H1 (cell line): ENCODE measurements at regions not wholly inside any gene's neighbourhood (a gene's known extent, or its start where the extent isn't known, plus 50 kb on each side); places are given as distances from the start of the nearest gene placed in this dataset.
"Not testable (repeated sequence)": the region's sequence is repeated elsewhere in the genome, so short reads cannot be mapped to it uniquely, and the experiment has no call there.

Experiments used
- CTCF ChIA-PET: fragments of 300-600 bp; sonication (Branson Sonifier 250); formaldehyde crosslinking; loops from one replicate; lab custom pipeline; 2021; ENCODE audit not compliant: partially characterized antibody; lab: Charles Lee
- POLR2A ChIA-PET: fragments of 300-600 bp; sonication (Branson Sonifier 250); formaldehyde crosslinking; loops from one replicate; lab custom pipeline; 2021; ENCODE audit warnings: inconsistent platforms; ENCODE audit not compliant: partially characterized antibody; lab: Charles Lee
- DNase-seq, 2 experiments: peaks; one replicate each; pipeline versions ENCODE4 v3.0.0 to v3.0.0-alpha.2; 2010 to 2022; ENCODE audit warnings: low spot score in 2 of 2, low read depth in 1 of 2, mixed read lengths in 1 of 2
- FAIRE-seq: peaks from 2 replicates; lab custom pipeline; 2011; peaks lifted over from hg19 to GRCh38; lab: Jason Lieb, UNC
- H2AFZ ChIP-seq: 2 replicates; pipeline ENCODE4 v1.8.1; 2012; ENCODE audit warnings: low read length, inconsistent platforms
- H2AK5ac ChIP-seq: 2 replicates; pipeline ENCODE4 v1.6.1; 2013; ENCODE audit warnings: low read depth, low read length
- H2BK120ac ChIP-seq: replicated peaks from 2 replicates; pipeline ENCODE3; 2013; ENCODE audit warnings: low read depth, low read length, inconsistent platforms
- H2BK12ac ChIP-seq: 2 replicates; pipeline ENCODE4 v1.6.1; 2013; ENCODE audit warnings: low read depth, low read length
- H2BK15ac ChIP-seq: 2 replicates; pipeline ENCODE4 v1.6.1; 2013; ENCODE audit warnings: low read length
- H2BK20ac ChIP-seq: 2 replicates; pipeline ENCODE4 v1.6.1; 2013; ENCODE audit warnings: low read length
- H2BK5ac ChIP-seq: 2 replicates; pipeline ENCODE4 v1.6.1; 2013; ENCODE audit warnings: low read depth, low read length
- H3K14ac ChIP-seq: 2 replicates; pipeline ENCODE4 v1.6.1; 2013; ENCODE audit warnings: inconsistent platforms; ENCODE audit not compliant: insufficient read length
- H3K18ac ChIP-seq: 2 replicates; pipeline ENCODE4 v1.6.1; 2013; ENCODE audit warnings: low read length; ENCODE audit errors: extremely low read depth
- H3K23ac ChIP-seq: 2 replicates; pipeline ENCODE4 v1.6.1; 2013; ENCODE audit warnings: inconsistent platforms; ENCODE audit not compliant: insufficient read length
- H3K23me2 ChIP-seq: 2 replicates; pipeline ENCODE4 v1.6.1; 2013; ENCODE audit warnings: low read depth, low read length
- H3K27ac ChIP-seq: 2 replicates; pipeline ENCODE4 v1.6.1; 2011; ENCODE audit warnings: low read depth, low read length, inconsistent platforms
- H3K27me3 ChIP-seq, 4 experiments: replicated peaks in 1 of 4; 1 replicate in 1 of 4; 2 replicates in 3 of 4; pipeline versions ENCODE4 v1.6.1 to v1.8.1; 2011 to 2013; ENCODE audit warnings: low read length in 3 of 4, mild to moderate bottlenecking in 3 of 4, inconsistent platforms in 2 of 4, mixed read lengths in 2 of 4, moderate library complexity in 1 of 4; ENCODE audit not compliant: control insufficient read depth in 3 of 4, insufficient read depth in 3 of 4; ENCODE audit errors: extremely low read depth in 1 of 4
- H3K36me3 ChIP-seq, 4 experiments: 2 replicates each; pipeline versions ENCODE4 v1.6.1 to v1.8.1; 2011 to 2013; ENCODE audit warnings: mild to moderate bottlenecking in 4 of 4, low read length in 3 of 4, moderate library complexity in 2 of 4, control low read depth in 1 of 4, inconsistent platforms in 1 of 4; ENCODE audit not compliant: insufficient read depth in 4 of 4, control insufficient read depth in 2 of 4
- H3K4ac ChIP-seq: replicated peaks from 2 replicates; pipeline ENCODE3; 2013; ENCODE audit warnings: low read length, low read depth, mixed read lengths, inconsistent platforms; ENCODE audit not compliant: insufficient read length
- H3K4me1 ChIP-seq, 4 experiments: replicated peaks in 1 of 4; 1 replicate in 1 of 4; 2 replicates in 3 of 4; pipeline versions ENCODE4 v1.6.1 to v1.8.1; 2011 to 2013; ENCODE audit warnings: low read length in 3 of 4, inconsistent platforms in 2 of 4, mixed read lengths in 1 of 4; ENCODE audit not compliant: insufficient read depth in 4 of 4, control insufficient read depth in 3 of 4
- H3K4me2 ChIP-seq, 2 experiments: 2 replicates each; pipeline versions ENCODE4 v1.6.1 to v1.8.1; 2011 to 2013; ENCODE audit warnings: low read depth in 2 of 2, low read length in 2 of 2, control low read depth in 1 of 2, inconsistent platforms in 1 of 2, mild to moderate bottlenecking in 1 of 2; ENCODE audit not compliant: insufficient read depth in 1 of 2
- H3K4me3 ChIP-seq, 4 experiments: fragments of 200-600, 300-600 bp in 1 of 4; sonication (generic), shearing (Covaris generic), sonication (Bioruptor Twin) in 1 of 4; 2 replicates each; pipeline versions ENCODE4 v1.5.1 to v1.8.1; 2011 to 2016; ENCODE audit warnings: low read length in 4 of 4, low read depth in 3 of 4, control low read depth in 2 of 4, inconsistent platforms in 2 of 4, mild to moderate bottlenecking in 2 of 4, mixed read lengths in 1 of 4, moderate library complexity in 1 of 4; ENCODE audit not compliant: insufficient read depth in 2 of 4; ENCODE audit errors: extremely low read depth in 1 of 4
- H3K56ac ChIP-seq: replicated peaks from 2 replicates; pipeline ENCODE3; 2013; ENCODE audit warnings: low read depth, mild to moderate bottlenecking, mixed read lengths, low read length, inconsistent platforms; ENCODE audit not compliant: insufficient read length
- H3K79me1 ChIP-seq: 2 replicates; pipeline ENCODE4 v1.6.1; 2013; ENCODE audit warnings: low read depth, low read length, control low read depth
- H3K79me2 ChIP-seq, 2 experiments: 2 replicates each; pipeline versions ENCODE4 v1.6.1 to v1.8.1; 2012 to 2013; ENCODE audit warnings: low read length in 2 of 2, mild to moderate bottlenecking in 2 of 2, inconsistent platforms in 1 of 2; ENCODE audit not compliant: insufficient read depth in 2 of 2, control insufficient read depth in 1 of 2
- H3K9ac ChIP-seq, 4 experiments: replicated peaks in 1 of 4; 1 replicate in 1 of 4; 2 replicates in 3 of 4; pipeline versions ENCODE4 v1.6.1 to v1.8.1; 2011 to 2013; ENCODE audit warnings: low read depth in 3 of 4, low read length in 3 of 4, control low read depth in 2 of 4, mild to moderate bottlenecking in 2 of 4, moderate library complexity in 2 of 4, inconsistent platforms in 1 of 4; ENCODE audit errors: extremely low read depth in 1 of 4
- H3K9me3 ChIP-seq, 2 experiments: 2 replicates each; pipeline versions ENCODE4 v1.6.1 to v1.8.1; 2012 to 2013; ENCODE audit warnings: mild to moderate bottlenecking in 2 of 2, moderate library complexity in 2 of 2, control low read depth in 1 of 2, inconsistent platforms in 1 of 2, low read depth in 1 of 2, low read length in 1 of 2, mixed read lengths in 1 of 2; ENCODE audit not compliant: insufficient read depth in 2 of 2
- H4K20me1 ChIP-seq, 2 experiments: replicated peaks in 1 of 2; 2 replicates each; pipeline versions ENCODE3 to v1.8.1; 2011 to 2013; ENCODE audit warnings: inconsistent platforms in 2 of 2, low read length in 2 of 2, mild to moderate bottlenecking in 1 of 2; ENCODE audit not compliant: insufficient read depth in 2 of 2, control insufficient read depth in 1 of 2
- H4K5ac ChIP-seq: 2 replicates; pipeline ENCODE4 v1.6.1; 2013; ENCODE audit warnings: low read length, low read depth, mixed read lengths, inconsistent platforms; ENCODE audit not compliant: insufficient read length
- H4K8ac ChIP-seq: 2 replicates; pipeline ENCODE4 v1.8.0; 2013; ENCODE audit warnings: mild to moderate bottlenecking, moderate library complexity, low read length, inconsistent platforms; ENCODE audit not compliant: insufficient read depth; ENCODE audit errors: extremely low read depth
- H4K91ac ChIP-seq: replicated peaks from 2 replicates; pipeline ENCODE3; 2013; ENCODE audit warnings: low read length, mixed read lengths, inconsistent platforms; ENCODE audit not compliant: insufficient read length
- whole genome bisulfite sequencing, 2 experiments: shearing (Covaris generic) in 1 of 2; methylation state at CpG; one replicate each; pipeline versions ENCODE4 v1.1.6 to v1.1.7; 2013 to 2015; ENCODE audit warnings: low lambda C conversion rate in 2 of 2, mixed read lengths in 2 of 2, inconsistent platforms in 1 of 2, low coverage in 1 of 2, missing lambda C conversion rate in 1 of 2; ENCODE audit not compliant: insufficient replicate concordance in 2 of 2, insufficient coverage in 1 of 2, insufficient read length in 1 of 2; ENCODE audit errors: extremely low coverage in 1 of 2, missing lambda C conversion rate in 1 of 2; 5-methylcytosine and 5-hydroxymethylcytosine counted together

DNA sequence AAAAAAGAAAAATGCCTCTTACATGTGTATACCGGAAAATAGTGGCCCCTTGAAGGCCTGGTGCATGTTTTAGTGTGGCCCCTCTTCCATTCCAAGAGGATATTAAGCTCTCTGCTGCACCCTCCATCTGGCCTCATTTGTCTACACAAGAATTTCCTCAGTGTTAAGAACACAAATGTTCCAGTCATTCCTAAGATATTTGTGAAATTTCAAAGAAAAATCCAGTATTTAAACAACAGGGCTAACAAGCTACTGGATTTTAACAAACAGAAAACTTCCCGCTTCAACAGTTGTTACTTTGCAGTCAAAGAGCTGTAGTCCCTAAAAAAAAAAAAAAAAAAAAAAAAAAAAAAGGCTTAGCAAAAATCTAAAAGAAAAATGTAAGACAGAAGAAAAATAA, 137.5 kb downstream of the ARRDC4 start:
- H3K79me1 ChIP-seq, H3K4ac ChIP-seq, H2BK15ac ChIP-seq, H4K20me1 ChIP-seq, POLR2A ChIA-PET, H3K27ac ChIP-seq, H3K4me2 ChIP-seq, H3K23ac ChIP-seq, H3K56ac ChIP-seq, H2BK120ac ChIP-seq, H4K5ac ChIP-seq, H3K27me3 ChIP-seq, H3K4me3 ChIP-seq, DNase-seq, H3K36me3 ChIP-seq, FAIRE-seq, H3K4me1 ChIP-seq, H3K14ac ChIP-seq, H4K91ac ChIP-seq, H3K23me2 ChIP-seq, H3K9ac ChIP-seq, H3K9me3 ChIP-seq, H2BK20ac ChIP-seq, H3K18ac ChIP-seq, H2AFZ ChIP-seq, H2BK5ac ChIP-seq, H2AK5ac ChIP-seq, H2BK12ac ChIP-seq, H3K79me2 ChIP-seq, H4K8ac ChIP-seq: not testable (repeated sequence)
- CTCF ChIA-PET: interaction anchor here (0.6 to 0.9 kb wide), 4 partner anchors 11 to 864 kb away, joined by 3 read pairs; no protein-coding TSS in a partner anchor
- WGBS, 2 experiments: 100% methylated on average over 2 of the region's 2 CpGs; no CpG with 5 or more reads in 1 of the 2 experiments

DNA sequence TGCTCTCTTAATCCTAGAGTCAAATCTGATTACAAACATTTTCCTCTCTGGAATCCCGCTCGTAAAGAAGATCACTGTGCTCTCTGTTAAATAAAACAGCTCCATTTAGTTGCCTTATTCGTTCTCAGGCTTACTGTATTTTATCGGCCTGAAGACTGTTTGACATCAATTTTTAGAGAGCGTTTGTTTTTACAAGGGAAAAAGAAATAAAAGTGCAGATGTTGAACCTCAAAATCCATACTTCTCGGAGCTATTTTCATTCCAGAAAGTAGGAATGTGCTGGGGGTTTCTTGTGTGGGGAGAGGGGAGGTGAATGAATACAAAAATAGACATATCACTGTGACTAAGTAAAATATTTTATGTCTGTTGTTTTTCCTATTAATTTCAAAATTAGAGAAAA, 140.1 kb downstream of the ARRDC4 start:
- H3K27me3 ChIP-seq, H2BK20ac ChIP-seq, H3K18ac ChIP-seq, H3K9ac ChIP-seq, H3K56ac ChIP-seq, H3K4me1 ChIP-seq, H4K20me1 ChIP-seq, H4K91ac ChIP-seq, H2BK5ac ChIP-seq, POLR2A ChIA-PET, FAIRE-seq, H2BK12ac ChIP-seq, H3K9me3 ChIP-seq, H2BK120ac ChIP-seq, H3K4me2 ChIP-seq, H2AK5ac ChIP-seq, H4K5ac ChIP-seq, H3K4ac ChIP-seq, H3K23ac ChIP-seq, H3K14ac ChIP-seq, H3K36me3 ChIP-seq, H3K79me2 ChIP-seq, H4K8ac ChIP-seq, H3K23me2 ChIP-seq, H2BK15ac ChIP-seq, H3K27ac ChIP-seq, DNase-seq, H3K4me3 ChIP-seq, H2AFZ ChIP-seq, H3K79me1 ChIP-seq: not testable (repeated sequence)
- CTCF ChIA-PET: interaction anchor here (0.7 to 1.1 kb wide), 2 partner anchors 15 to 36 kb away, joined by 3 to 5 read pairs; no protein-coding TSS in a partner anchor
- WGBS, 2 experiments: 89% methylated on average over 6 of the region's 6 CpGs; no CpG with 5 or more reads in 1 of the 2 experiments
